HEK293T (cell line): ENCODE measurements at regions not wholly inside any gene's neighbourhood (a gene's known extent, or its start where the extent isn't known, plus 50 kb on each side); places are given as distances from the start of the nearest gene placed in this dataset.

Source experiments
- ARNT ChIP-seq: fragments of 450-650 bp; IDR thresholded peaks from 2 replicates; pipeline ENCODE4 v1.6.1; 2017; ENCODE audit warnings: mild to moderate bottlenecking
- SUZ12 ChIP-seq: fragments of 450-650 bp; IDR thresholded peaks from 2 replicates; pipeline ENCODE4 v1.6.1; 2016; ENCODE audit warnings: mild to moderate bottlenecking

DNA sequence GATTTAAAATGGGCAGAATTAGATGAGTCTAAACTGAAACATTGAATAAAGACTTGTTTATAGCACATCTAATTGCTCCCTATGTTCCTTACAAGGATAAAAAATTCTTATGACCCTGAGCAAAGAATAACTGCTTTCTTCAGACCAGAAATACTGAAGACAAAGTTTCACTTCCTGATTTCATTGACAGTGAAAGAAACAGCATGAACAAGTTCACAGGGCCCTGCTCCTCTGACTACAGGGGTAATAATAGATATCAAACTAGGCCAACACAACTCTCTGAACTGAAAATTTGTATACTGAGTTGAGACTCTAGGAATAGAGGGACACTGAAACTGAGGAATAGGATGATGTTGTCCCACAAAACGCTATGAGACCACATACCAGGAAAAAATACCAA lies 1383.3 kb upstream of the CDH2 start:
- TF ChIP-seq ARNT: no peak
- no peak for TF ChIP-seq SUZ12
